Neural progenitor cell (in vitro differentiated cells): ENCODE measurements at regions not wholly inside any gene's neighbourhood (a gene's known extent, or its start where the extent isn't known, plus 50 kb on each side); places are given as distances from the start of the nearest gene placed in this dataset.

Experiments
- DNase-seq: peaks from one replicate; pipeline ENCODE4 v3.0.0-alpha.2; 2016; ENCODE audit warnings: low spot score
- H2AFZ ChIP-seq: fragments of 200-600 bp; sonication (generic); replicated peaks from 2 replicates; pipeline ENCODE4 v1.6.1; 2016; ENCODE audit warnings: antibody characterized with exemption
- H3F3A ChIP-seq: fragments of 200-600 bp; sonication (generic); 2 replicates; pipeline ENCODE4 v1.6.1; 2016; ENCODE audit warnings: antibody characterized with exemption, low read depth
- H3K27ac ChIP-seq: fragments of 200-600 bp; sonication (generic); 2 replicates; pipeline ENCODE4 v1.5.1; 2016; ENCODE audit warnings: mild to moderate bottlenecking
- H3K27me3 ChIP-seq: fragments of 200-600 bp; sonication (generic); 2 replicates; pipeline ENCODE4 v1.6.1; 2016; ENCODE audit warnings: mild to moderate bottlenecking, moderate library complexity
- H3K36me3 ChIP-seq: fragments of 200-600 bp; sonication (generic); 2 replicates; pipeline ENCODE4 v1.5.1; 2016
- H3K4me1 ChIP-seq: fragments of 200-600 bp; sonication (generic); 2 replicates; pipeline ENCODE4 v1.6.1; 2016; ENCODE audit warnings: mixed run types
- H3K4me2 ChIP-seq: fragments of 200-600 bp; sonication (generic); 2 replicates; pipeline ENCODE4 v1.6.1; 2016
- H3K4me3 ChIP-seq: fragments of 200-600 bp; sonication (generic); 2 replicates; pipeline ENCODE4 v1.5.1; 2016
- H3K79me2 ChIP-seq: fragments of 200-600 bp; sonication (generic); 2 replicates; pipeline ENCODE4 v1.6.1; 2016; ENCODE audit warnings: low read depth
- H3K9ac ChIP-seq: fragments of 200-600 bp; sonication (generic); 2 replicates; pipeline ENCODE4 v1.6.1; 2016
- H3K9me3 ChIP-seq: fragments of 200-600 bp; sonication (generic); 2 replicates; pipeline ENCODE4 v1.5.1; 2016; ENCODE audit warnings: low read depth
- H4K20me1 ChIP-seq: fragments of 200-600 bp; sonication (generic); 2 replicates; pipeline ENCODE4 v1.6.1; 2016; ENCODE audit warnings: low read depth
- H3K27ac Mint-ChIP-seq: 3 replicates; pipeline ENCODE4 v1.8.0; 2021; ENCODE audit warnings: mixed read lengths
- H3K27me3 Mint-ChIP-seq: 2 replicates; pipeline ENCODE4 v1.8.0; 2022; ENCODE audit warnings: low read depth, mild to moderate bottlenecking, inconsistent platforms, moderate library complexity, mixed read lengths; ENCODE audit not compliant: insufficient read depth
- H3K36me3 Mint-ChIP-seq: 3 replicates; pipeline ENCODE4 v1.8.0; 2021; ENCODE audit warnings: mixed read lengths
- H3K4me1 Mint-ChIP-seq: 3 replicates; pipeline ENCODE4 v1.8.0; 2021; ENCODE audit warnings: mixed read lengths
- H3K4me3 Mint-ChIP-seq: 3 replicates; pipeline ENCODE4 v1.8.0; 2021; ENCODE audit warnings: mild to moderate bottlenecking, moderate library complexity, mixed read lengths
- H3K9me3 Mint-ChIP-seq: 3 replicates; pipeline ENCODE4 v1.8.0; 2020; ENCODE audit warnings: mixed read lengths
- CTCF ChIP-seq: fragments of 200-600 bp; sonication (generic); IDR thresholded peaks from 2 replicates; pipeline ENCODE4 v1.5.1; 2017; ENCODE audit warnings: antibody characterized with exemption, mild to moderate bottlenecking
- EZH2 ChIP-seq: fragments of 200-600 bp; sonication (generic); IDR thresholded peaks from 2 replicates; pipeline ENCODE4 v1.6.1; 2017; ENCODE audit warnings: antibody characterized with exemption, mild to moderate bottlenecking, moderate library complexity
- EZH2phosphoT487 ChIP-seq: fragments of 200-600 bp; sonication (generic); IDR thresholded peaks from 2 replicates; pipeline ENCODE4 v1.6.1; 2017; ENCODE audit warnings: antibody characterized with exemption

- TF ChIP-seq EZH2phosphoT487 (no peak), CTCF (no peak), EZH2 (no peak)
- Mint-ChIP-seq H3K9me3 (peaks cover 44% of the 10 kb centered on the region), H3K27me3 (peaks cover 3% of the 10 kb centered on the region), H3K27ac (no peak overlapping the region), H3K4me1 (no peaks in the 10 kb centered on the region), H3K4me3 (no peak overlapping the region), H3K36me3 (peaks cover 1% of the 10 kb centered on the region)
- Histone ChIP-seq H3K27ac (no peak overlapping the region), H2AFZ (no peak overlapping the region), H3K79me2 (no peaks in the 10 kb centered on the region), H3K4me3 (no peak overlapping the region), H3K9me3 (peaks cover 4% of the 10 kb centered on the region), H3K4me1 (no peaks in the 10 kb centered on the region), H3K27me3 (no peaks in the 10 kb centered on the region), H3K36me3 (no peaks in the 10 kb centered on the region), H3F3A (no peaks in the 10 kb centered on the region), H3K4me2 (no peak overlapping the region), H3K9ac (no peak overlapping the region), H4K20me1 (no peaks in the 10 kb centered on the region)
- DNase-seq, result no peak
Observed at GRCh38 chr13:19068691-19069090, 112.9 kb downstream of the TUBA3C start.

- H3K27me3 Mint-ChIP-seq, result peaks cover 3% of the 10 kb centered on the region
Observed at GRCh38 chr13:19067767-19068166, 113.9 kb downstream of the TUBA3C start.

GRCh38 chr13:19062801-19063200 is 118.8 kb downstream of the TUBA3C start:
- Histone ChIP-seq H4K20me1 (no peaks in the 10 kb centered on the region), H3K27ac (no peak overlapping the region), H3F3A (no peaks in the 10 kb centered on the region), H3K79me2 (no peaks in the 10 kb centered on the region), H3K4me3 (no peak overlapping the region), H3K9ac (no peak overlapping the region), H2AFZ (no peak overlapping the region), H3K4me2 (no peak overlapping the region), H3K27me3 (no peaks in the 10 kb centered on the region), H3K9me3 (peaks cover 4% of the 10 kb centered on the region), H3K36me3 (no peaks in the 10 kb centered on the region), H3K4me1 (no peaks in the 10 kb centered on the region)
- TF ChIP-seq CTCF (no peak), EZH2phosphoT487 (no peak), EZH2 (no peak)
- peaks cover 3% of the 10 kb centered on the region for H3K27me3 Mint-ChIP-seq
- H3K27ac Mint-ChIP-seq, result no peak overlapping the region
- no peak for DNase-seq
- H3K36me3 Mint-ChIP-seq, result peaks cover 1% of the 10 kb centered on the region
- no peaks in the 10 kb centered on the region for H3K4me1 Mint-ChIP-seq
- H3K4me3 Mint-ChIP-seq, result no peak overlapping the region
- H3K9me3 Mint-ChIP-seq, result peaks cover 60% of the 10 kb centered on the region

More at GRCh38 chr13:19067767-19068166, 113.9 kb downstream of the TUBA3C start:
- Histone ChIP-seq H3K4me1 (no peaks in the 10 kb centered on the region), H3K4me3 (no peak overlapping the region), H3K27me3 (no peaks in the 10 kb centered on the region), H4K20me1 (no peaks in the 10 kb centered on the region), H3K4me2 (no peak overlapping the region), H3K9me3 (peaks cover 4% of the 10 kb centered on the region), H3K9ac (no peak overlapping the region), H2AFZ (no peak overlapping the region), H3K36me3 (no peaks in the 10 kb centered on the region), H3K79me2 (no peaks in the 10 kb centered on the region), H3K27ac (no peak overlapping the region), H3F3A (no peaks in the 10 kb centered on the region)
- peaks cover 51% of the 10 kb centered on the region for H3K9me3 Mint-ChIP-seq
- TF ChIP-seq EZH2phosphoT487 (no peak), CTCF (no peak), EZH2 (no peak)
- no peak overlapping the region for H3K4me3 Mint-ChIP-seq
- peaks cover 1% of the 10 kb centered on the region for H3K36me3 Mint-ChIP-seq
- no peaks in the 10 kb centered on the region for H3K4me1 Mint-ChIP-seq
- no peak for DNase-seq
- no peak overlapping the region for H3K27ac Mint-ChIP-seq
